ENCODE measurements at regions not wholly inside any gene's neighbourhood (a gene's known extent, or its start where the extent isn't known, plus 50 kb on each side); places are given as distances from the start of the nearest gene placed in this dataset.

- TF ChIP-seq CTCF (IDR thresholded peaks at IDR 0.05; ENCODE audit: borderline replicate concordance, control extremely low read depth, extremely low read depth, insufficient read depth, missing control alignments) = no peak
- in situ Hi-C loops (cut with MboI; ENCODE audit: low sequenced_read_pairs, unreplicated experiment) = no loop called here
Measured at GRCh38 chr18:10153924-10154752, 240.3 kb downstream of the VAPA start.

GRCh38 chr18:10157706-10158105 lies 243.9 kb downstream of the VAPA start:
- in situ Hi-C loops (cut with MboI; ENCODE audit: low sequenced_read_pairs, unreplicated experiment) = no loop called here
- no peak for DNase-seq (ENCODE audit: low spot score)
- no peak for TF ChIP-seq CTCF (IDR thresholded peaks at IDR 0.05; ENCODE audit: borderline replicate concordance, control extremely low read depth, extremely low read depth, insufficient read depth, missing control alignments)

More at GRCh38 chr18:10153924-10154752, 240.3 kb downstream of the VAPA start:
- no peak for DNase-seq (ENCODE audit: low spot score)

- in situ Hi-C loops (cut with MboI; ENCODE audit: low sequenced_read_pairs, unreplicated experiment) = no loop called here
- DNase-seq (ENCODE audit: low spot score) = no peak
- no peak for TF ChIP-seq CTCF (IDR thresholded peaks at IDR 0.05; ENCODE audit: borderline replicate concordance, control extremely low read depth, extremely low read depth, insufficient read depth, missing control alignments)
Measured at GRCh38 chr18:10160251-10160650, 246.4 kb downstream of the VAPA start.

- in situ Hi-C loops (cut with MboI; ENCODE audit: low sequenced_read_pairs, unreplicated experiment) = no loop called here
- DNase-seq (ENCODE audit: low spot score) = no peak
- TF ChIP-seq CTCF (IDR thresholded peaks at IDR 0.05; ENCODE audit: borderline replicate concordance, control extremely low read depth, extremely low read depth, insufficient read depth, missing control alignments) = no peak
Measured at GRCh38 chr18:10161315-10161714, 247.5 kb downstream of the VAPA start.

- no peak for TF ChIP-seq CTCF (IDR thresholded peaks at IDR 0.05; ENCODE audit: borderline replicate concordance, control extremely low read depth, extremely low read depth, insufficient read depth, missing control alignments)
- no peak for DNase-seq (ENCODE audit: low spot score)
- in situ Hi-C loops (cut with MboI; ENCODE audit: low sequenced_read_pairs, unreplicated experiment) = no loop called here
Measured at GRCh38 chr18:10162340-10162739, 248.5 kb downstream of the VAPA start.

GRCh38 chr18:10164271-10165071 lies 250.7 kb downstream of the VAPA start:
- no peak for DNase-seq (ENCODE audit: low spot score)
- in situ Hi-C loops (cut with MboI; ENCODE audit: low sequenced_read_pairs, unreplicated experiment) = no loop called here
- no peak for TF ChIP-seq CTCF (IDR thresholded peaks at IDR 0.05; ENCODE audit: borderline replicate concordance, control extremely low read depth, extremely low read depth, insufficient read depth, missing control alignments)
